GM21390 (cell line): ENCODE measurements at regions not wholly inside any gene's neighbourhood (a gene's known extent, or its start where the extent isn't known, plus 50 kb on each side); places are given as distances from the start of the nearest gene placed in this dataset.
A peak's percentile ranks its signal among the peaks of the same experiment; 100 is the strongest.

Source experiments
- ATAC-seq: cut with Tn5 transposase; IDR thresholded peaks from one replicate; pipeline ENCODE4 v1.9.1; 2021; ENCODE audit not compliant: unreplicated experiment

DNA sequence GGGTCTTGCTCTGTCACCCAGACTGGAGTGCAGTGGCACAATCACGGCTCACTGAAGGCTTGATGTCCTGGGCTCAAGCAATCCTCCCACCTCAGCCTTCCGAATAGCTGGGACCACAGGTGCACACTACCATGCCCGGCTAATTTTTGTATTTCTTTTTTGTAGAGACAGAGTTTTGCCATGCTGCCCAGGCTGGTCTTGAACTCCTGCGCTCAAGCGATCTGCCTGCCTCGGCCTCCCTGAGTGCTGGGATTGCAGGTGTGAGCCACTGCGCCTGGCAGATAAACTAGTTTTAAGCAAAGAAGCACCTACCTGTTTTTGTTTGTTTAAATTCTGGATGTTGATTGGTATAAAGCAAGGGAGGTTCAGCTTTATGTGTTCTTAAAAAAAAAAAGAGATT, 170.6 kb upstream of the GOLIM4 start:
- ATAC-seq, result no peak

DNA sequence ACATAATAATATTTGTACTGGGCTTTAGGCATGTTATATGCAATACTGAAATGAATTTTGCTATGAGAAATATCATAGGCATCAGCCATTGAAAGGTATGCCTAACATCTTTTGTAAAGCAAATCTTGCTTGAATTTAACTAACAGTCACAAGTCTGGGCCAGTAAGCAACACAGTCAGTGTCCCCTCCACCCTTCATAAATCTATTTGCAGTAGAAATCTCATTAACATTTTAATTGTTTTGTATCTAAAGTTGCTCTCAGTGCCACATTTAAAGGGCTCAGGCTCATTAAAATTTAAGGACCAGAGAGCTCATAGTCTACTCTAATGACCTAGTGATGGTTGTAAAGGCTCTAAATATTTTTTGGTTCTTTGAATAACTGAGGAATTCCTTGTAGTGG, 167.2 kb upstream of the GOLIM4 start:
- ATAC-seq, result no peak

DNA sequence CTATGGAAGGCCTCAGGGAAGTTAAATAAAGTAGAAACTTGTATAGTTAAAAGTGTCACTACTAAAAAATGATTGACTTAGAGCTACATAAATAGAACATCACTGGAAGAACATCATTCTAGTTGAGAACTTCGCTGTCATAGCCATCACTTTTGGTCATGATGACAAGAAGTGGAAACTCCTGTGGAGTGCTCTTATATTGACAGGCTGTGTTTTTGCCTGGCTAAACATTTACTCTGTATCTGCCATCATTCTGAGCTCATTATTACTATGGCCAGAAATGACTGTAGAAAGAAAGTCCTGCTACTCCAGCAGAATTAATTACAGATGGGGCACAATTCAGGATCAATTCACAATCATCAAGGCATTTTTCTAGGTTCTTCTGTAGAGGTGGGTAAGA, 165.1 kb upstream of the GOLIM4 start:
- ATAC-seq, result peak; percentile 50

DNA sequence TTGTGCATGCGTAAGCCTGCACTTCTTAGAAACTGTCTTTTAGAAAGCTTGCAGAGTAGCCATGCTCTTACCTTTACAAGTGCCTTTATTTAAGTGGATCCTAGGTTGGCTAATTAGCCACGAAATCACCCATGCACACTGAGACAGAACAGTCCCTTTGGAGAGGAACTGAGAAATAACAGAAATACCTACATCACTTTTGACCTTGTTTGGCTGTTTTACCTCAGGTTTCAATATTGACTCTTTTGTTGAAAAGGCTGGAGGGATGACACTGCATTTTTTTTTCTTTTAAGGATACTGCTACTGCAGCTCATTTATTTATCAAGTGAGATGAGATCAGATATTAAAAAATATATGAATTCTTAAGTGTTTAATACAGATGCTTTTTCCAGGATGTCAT, 155.6 kb upstream of the GOLIM4 start:
- ATAC-seq, result peak; percentile 48

DNA sequence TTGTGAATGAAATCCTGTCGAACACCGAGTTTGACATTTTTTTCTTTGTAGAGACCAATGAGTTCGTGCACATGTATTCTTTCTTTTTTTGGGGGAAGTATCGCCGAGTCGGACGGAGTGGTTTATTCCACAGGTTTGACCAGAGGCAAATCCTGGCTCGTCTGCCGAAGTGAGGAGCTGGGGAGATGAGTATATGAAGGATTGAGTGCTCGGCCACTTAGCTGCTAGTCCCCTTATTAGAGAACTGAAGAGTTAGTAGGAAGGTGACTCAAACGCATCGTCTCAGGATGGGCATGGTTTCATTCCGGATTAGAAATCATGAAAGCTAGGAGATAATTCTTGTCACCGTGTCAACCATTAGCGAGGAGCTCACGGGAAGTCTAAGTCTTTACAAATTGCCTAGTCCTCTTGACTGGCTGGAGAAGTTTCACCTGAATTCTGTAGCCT, 154.7 kb upstream of the GOLIM4 start:
- peak; percentile 18 for ATAC-seq

DNA sequence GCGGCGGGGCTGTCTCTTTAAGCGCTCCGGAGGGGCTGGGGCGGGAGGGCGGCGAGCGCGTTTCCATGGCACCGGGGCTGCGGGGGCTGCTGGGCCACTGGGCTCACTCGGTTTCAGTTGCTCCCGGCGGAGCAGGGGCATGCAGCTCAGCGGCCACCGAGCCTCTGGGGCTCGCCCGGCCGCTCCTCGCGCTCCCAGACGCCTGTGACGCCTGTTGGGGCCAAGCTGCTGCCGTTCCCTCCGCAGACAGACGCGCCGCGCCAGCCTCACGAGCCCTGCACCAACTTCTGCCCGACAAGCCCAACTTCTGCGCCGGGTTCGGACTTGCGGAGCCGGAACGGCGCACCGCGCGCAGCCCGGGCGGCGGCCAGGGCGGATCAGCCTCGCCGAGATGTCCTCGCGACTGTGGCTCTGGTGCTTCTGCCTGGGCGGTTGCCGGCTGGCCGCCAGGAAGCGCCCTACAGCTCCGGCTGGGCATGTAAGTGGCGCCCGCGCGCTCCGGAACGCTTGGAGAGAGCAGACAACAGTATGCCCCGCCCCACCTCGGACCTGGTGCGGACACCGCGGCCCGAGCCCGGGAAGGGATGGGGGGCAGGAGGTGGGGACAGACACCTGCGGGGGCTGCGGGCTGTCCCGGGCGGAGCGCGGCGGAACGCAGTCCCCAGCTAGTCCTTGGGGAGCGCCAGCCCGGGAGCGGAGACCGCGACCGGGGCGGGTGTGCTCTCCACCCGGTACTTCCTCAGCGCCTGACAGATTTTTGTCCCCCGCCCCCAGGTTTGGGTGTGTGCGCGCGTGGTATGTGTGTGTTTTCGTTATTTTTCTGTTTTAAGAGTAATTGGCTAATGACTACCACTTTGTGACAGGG, 154.1 kb upstream of the GOLIM4 start:
- ATAC-seq, result peak; percentile 66

DNA sequence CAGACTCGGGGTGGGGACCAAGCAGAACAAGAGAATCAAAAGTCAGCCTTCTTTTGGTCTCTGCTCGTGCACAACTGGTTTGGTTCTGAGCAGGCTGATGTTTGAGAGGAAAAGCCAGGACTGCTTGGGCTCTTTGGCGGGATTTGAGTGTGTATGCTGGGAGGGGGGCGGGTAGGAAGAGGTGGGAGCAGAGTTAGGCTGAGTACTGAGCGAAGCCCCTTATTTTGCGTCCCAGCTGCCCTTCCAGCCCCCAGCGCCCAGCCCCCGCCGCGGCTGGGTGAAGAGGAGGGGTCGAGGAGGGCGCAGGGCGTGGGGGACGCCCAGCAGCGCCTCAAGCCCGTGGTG, 153.5 kb upstream of the GOLIM4 start:
- ATAC-seq, result no peak

DNA sequence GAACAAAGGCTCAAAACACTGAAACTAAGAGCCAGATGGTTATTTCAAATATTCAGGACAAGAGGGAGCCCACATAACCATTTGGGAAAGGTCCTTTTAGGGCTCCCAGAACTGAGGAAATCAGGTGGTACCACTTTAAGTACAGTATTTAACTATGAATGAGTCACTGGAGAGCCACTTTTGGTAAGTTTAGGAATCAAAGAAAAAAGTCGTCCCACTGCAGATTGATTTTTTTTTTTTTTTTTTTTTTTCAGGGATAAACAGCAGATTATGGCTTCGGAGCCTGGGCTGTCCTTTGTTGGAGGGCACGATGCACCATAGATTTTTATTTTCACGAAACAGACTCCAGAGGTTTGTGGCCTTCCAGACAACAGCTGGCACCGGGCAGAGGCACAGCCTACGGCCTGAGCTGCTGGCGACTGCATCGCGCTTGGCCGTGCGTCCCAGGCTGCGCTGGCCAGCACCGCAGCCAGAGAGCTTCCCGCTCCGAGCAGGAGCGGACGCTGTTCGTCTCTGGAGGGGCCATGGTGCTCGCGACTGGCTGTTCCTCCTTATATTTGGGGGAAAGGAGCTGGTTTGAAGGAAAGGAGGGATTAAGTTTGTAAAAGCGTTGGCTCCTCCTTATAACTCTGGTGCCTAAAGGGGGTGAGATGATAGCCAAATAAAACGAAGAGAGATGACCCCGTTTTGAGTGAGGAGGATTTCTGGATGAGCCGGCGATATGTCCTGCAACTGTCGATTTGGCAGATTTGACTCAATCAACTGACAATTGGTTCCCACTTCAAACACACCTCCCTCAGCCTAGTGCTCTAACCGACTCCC, 152.9 kb upstream of the GOLIM4 start:
- no peak for ATAC-seq

DNA sequence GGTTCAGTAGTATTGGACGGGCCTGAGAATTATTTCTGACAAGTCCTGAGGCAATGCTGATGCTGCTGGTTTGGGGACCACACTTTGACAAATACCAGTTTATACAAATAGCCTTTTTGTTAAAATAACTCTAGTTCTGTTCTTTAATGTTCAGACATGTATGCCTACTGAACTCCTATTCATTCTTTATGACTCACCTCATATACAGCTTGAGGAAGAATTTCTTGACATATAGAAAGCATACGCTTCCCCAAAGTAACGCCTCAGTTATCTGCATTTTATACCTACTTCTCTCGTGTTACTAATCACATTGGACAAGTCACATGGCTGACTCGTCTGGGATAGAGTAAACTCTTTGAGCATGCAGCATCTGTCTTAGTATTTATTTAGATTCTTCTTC, 145.4 kb upstream of the GOLIM4 start:
- ATAC-seq, result no peak

DNA sequence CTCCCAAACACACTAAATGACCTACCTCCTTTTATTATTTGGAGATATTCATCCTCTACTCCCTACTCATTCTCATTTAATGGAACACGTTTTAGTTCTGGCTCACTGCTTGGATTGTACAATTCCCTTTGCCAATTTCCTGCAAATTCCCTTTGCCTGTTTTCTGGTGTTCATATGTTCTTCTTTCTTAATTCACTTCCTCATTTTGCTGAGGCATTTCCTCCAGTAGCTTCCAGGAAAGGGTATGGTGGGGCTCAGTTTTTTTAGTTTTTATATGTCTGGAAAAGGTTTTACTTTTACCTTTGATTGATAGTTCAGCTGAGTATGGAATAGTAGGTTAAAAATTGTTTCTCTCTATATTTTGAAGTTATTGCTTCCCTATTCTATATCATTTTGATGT, 143.6 kb upstream of the GOLIM4 start:
- no peak for ATAC-seq

DNA sequence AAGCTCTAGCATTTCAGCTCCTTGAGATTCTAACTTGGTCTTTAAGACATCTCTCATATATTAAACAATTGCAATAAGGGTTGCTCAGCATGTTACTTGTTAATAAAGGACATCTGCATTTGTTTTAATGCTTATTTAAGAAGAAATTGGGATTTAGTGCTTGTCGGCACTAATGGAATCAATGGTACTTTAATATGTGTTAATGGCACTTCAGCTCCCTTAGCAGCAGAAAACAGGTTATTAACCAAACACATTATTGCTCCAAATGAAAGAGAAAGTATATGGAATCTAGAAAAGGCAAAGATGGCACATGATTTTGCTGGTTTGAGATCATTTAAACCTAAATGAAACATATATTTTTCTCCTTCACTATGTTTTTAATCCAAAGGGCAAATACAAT, 137.3 kb upstream of the GOLIM4 start:
- no peak for ATAC-seq

DNA sequence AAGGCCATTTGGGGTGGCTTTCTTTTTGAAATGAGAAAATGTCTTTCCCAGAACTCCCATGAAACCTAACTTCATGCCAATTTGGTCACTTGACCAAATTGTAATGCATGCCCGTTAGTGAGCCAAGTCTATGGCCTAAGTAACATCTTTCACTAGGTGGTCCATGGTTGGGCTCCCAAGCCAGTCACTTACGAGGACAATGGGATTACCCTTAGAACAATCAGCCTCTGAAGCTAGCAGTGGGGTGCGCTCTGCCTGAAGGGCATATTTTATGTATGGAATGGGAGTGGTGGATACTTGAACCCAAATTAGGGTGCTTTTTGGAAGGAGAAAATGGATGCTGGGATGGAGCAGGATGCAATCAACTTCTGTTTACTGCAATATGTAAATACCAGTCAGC, 127.4 kb upstream of the GOLIM4 start:
- ATAC-seq, result no peak

DNA sequence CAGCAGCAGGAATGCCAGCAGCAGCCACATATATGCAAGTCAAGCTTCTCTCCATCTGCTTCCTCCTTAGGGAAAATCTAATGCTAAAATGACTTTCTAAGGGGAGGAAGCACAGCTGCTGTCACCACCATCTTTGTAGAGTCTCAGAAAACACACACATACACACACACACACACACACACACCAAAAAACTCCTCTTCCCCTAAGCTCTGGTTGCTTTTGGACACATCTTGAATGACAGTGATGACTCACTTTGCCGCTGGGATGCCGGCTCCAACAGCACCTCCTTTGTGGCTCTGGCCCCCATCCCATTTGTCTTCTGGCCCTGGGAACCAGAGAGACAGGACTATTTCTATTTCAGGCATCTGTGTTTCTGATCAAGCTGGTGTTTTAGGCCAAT, 124.8 kb upstream of the GOLIM4 start:
- ATAC-seq, result no peak

DNA sequence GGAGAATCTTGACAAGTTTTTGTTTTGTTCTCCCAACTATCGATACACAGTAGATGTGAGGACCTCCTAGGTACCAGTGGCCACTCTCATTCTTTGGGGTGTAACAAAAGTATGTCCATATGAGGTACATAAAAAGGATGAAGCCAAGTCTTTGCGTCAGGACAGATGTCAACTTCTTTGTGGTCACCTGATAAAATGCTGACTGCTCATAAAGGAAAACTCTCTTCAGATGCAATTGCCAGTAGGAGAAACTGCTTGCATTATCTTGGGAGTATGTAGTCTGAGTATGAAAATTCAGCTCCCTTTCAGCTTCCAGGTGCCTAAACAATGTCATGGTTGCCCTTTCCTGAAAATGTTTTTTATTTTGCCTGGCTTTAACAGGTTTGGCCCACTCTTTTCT, 123.8 kb upstream of the GOLIM4 start:
- no peak for ATAC-seq

DNA sequence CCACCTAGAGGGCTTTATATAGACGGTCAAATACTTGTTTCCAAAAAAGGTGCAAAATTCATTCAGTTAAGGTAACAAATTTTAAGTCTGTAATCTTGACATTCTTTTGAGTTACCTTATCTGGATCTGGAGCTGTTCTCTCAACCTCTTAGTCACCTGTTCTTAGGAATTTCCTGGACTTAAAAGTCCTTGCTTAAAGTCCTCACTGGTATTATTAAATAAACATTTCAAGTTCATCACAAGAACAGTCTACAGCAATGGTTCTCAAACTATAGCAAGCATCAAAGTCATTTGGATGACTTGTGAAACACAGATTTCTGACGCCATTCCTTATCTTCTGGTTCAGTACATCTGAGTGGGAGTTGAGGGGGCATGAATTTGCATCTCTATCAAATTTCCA, 122.9 kb upstream of the GOLIM4 start:
- ATAC-seq, result no peak

DNA sequence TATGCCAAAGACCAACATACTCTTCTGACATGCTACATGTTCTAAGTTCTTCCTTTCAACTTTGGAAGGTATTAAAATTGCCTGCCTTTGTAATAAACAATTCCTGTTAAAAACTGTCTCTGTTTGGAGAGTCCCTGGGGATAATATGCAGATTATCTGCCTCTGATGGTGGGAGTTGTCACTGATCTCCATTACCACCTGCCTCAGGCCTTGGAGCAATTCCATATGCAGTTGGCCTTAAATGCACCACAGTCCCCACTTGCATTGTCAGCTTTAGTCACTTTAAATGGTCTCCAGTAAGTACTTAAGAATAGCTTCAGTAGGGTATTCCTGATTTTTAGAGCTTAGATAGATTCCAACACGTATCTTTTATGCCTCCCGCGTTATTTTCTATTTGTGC, 121.1 kb upstream of the GOLIM4 start:
- no peak for ATAC-seq

DNA sequence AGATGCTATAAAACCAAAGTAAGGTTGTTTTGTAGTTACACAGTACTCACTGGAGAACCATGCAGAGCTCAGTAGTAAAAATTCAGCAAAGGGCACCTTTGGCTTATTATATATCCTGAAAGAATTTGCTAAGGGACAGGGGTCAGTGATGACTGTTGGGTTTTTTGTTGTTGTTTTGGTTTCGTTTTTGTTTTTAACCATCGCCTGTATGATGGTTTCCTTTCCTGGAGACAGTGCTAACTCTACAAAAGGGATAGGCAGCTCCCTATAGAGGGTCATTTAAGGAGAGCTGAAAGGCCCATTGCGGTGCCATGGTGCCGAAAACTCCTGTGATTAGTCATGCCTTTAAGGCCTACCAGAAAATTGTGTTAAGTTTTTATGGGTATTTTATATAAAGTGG, 118.2 kb upstream of the GOLIM4 start:
- peak; percentile 90 for ATAC-seq

DNA sequence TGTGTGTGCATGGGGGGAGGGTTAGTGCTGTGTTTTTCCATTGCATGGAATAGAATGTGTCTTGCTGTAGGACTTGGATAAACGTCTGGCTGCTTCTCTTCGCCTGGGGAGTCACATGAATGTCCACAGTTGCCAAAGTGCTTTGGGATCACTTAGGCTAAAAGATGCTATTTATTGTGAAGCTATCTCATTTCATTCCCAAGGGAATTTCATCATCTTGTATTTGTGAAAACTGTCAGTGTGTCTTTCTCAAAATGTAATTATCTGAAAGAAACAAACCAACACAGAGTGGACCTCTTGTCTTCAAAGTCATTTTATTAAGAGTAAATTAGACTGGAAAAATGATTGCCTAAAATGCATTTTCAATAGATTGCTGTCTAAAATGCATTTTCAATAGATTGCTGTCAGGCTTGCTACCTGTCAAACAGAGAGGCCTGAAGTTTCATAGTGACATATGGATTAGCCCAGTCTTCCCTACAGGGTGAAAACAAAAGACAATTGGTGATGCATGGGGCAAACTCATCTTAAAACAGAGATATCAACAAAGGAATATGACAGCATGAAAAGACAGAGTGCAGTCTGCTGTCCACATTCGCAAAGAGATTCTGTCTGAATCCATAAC, 117.1 kb upstream of the GOLIM4 start:
- no peak for ATAC-seq

DNA sequence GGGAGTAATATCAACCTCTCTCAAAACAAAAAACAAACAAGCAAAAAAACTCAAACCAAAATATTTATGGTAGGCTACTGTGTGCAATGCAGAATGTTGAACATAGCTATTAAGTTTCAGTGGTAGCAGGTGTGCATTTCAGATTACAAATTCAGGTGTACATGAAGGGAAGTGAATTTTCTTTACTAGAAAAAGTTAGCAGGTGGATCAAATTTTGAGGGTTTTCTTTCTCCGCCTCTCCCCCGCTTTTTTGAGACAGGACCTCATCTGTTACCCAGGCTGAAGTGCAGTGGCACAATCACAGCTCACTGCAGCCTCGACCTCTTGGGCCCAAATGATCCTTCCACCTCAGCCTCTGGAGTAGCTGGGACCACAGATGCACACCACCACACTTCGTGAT, 109.7 kb upstream of the GOLIM4 start:
- no peak for ATAC-seq

DNA sequence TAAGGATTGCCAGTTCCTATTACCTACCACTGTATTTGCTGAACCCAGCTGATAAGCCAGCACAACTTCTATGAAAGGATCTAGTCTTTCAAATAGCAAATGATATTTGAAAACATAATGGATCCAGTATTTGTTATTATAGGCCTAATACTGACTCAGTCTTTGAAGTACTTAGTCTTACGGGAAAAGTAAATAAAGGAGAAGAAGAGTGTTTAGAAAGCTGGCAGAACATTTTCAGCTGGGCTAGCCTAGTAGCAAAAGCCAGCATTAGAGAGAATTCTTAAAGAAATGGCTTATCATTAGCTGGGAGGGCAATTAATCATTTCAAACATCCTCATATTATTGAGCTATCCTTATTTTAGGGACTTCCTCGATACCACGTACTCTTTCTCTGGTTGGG, 101.4 kb upstream of the GOLIM4 start:
- ATAC-seq, result no peak

DNA sequence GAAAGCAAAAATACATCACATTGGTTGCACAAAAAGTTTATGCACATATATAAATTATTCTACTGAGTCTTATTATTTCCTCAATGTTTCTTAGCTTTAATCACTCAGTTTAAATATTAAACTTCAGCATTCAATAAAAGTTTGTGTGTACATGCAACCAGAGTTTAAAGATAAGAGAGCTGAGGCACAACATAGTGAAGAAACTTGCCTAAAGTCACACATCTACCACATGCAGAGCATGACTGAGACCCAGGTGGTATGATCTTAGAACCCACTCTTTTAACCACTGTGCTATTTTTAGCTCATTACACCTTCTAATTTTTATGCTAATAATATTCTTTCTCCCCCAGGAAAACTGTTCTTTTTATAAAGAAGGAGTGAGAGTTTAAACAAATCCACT, 96.1 kb upstream of the GOLIM4 start:
- no peak for ATAC-seq

DNA sequence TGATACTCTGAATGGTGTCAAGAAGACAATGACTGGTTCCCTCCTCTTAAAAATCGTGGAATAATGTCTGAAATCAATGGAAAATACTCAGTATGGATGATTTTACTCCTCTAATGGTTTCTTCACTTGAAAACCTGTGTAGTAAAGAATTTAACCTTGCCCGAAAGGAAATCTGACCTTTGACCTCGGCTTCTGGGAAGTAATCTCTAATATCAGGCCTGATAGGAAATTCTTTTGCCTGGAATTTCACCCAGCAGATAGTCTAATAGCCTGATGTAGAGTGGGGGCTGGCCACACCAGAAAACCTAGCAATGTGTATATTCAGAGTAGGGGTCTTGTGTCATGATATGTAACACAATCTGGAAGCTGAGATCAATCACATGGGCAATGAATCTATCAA, 91.5 kb upstream of the GOLIM4 start:
- no peak for ATAC-seq
